ENCODE measurements at regions not wholly inside any gene's neighbourhood (a gene's known extent, or its start where the extent isn't known, plus 50 kb on each side); places are given as distances from the start of the nearest gene placed in this dataset.

GRCh38 chr16:85422632-85423550, 190.2 kb upstream of the GSE1 start (continued):
- no peak for TF ChIP-seq ZNF180 (CRISPR knock-in tag; IDR thresholded peaks at IDR 0.05; ENCODE audit: borderline replicate concordance, low read depth)
- TF ChIP-seq ZNF713 (CRISPR knock-in tag; IDR thresholded peaks at IDR 0.05) = no peak; the same call in 1 of the 2 replicates
- no peak for TF ChIP-seq SOX6 (IDR thresholded peaks at IDR 0.05)
- TF ChIP-seq SOX6 (CRISPR knock-in tag; IDR thresholded peaks at IDR 0.05) = peak; percentile 98
- no peak for TF ChIP-seq ATF7 (IDR thresholded peaks at IDR 0.05)
- TF ChIP-seq ATF7 (CRISPR knock-in tag; IDR thresholded peaks at IDR 0.05) = peak; percentile 81; the same call in 1 of the 2 replicates
- peak; percentile 86 for TF ChIP-seq ZSCAN29 (CRISPR knock-in tag; conservative IDR thresholded peaks at IDR 0.05)
- TF ChIP-seq ZNF740 (CRISPR knock-in tag; IDR thresholded peaks at IDR 0.05) = peak; percentile 50; the same call in 1 of the 2 replicates
- no peak for TF ChIP-seq ATF5 (CRISPR knock-in tag; IDR thresholded peaks at IDR 0.05; ENCODE audit: low read depth)
- no peak for TF ChIP-seq ETS1 (CRISPR knock-in tag; IDR thresholded peaks at IDR 0.05)
- no peak for TF ChIP-seq ZFP82 (CRISPR knock-in tag; IDR thresholded peaks at IDR 0.05; ENCODE audit: borderline replicate concordance)
- peak; percentile 73 for TF ChIP-seq HNF4A (CRISPR knock-in tag; IDR thresholded peaks at IDR 0.05)
- TF ChIP-seq PHF21A (CRISPR knock-in tag; IDR thresholded peaks at IDR 0.05) = peak; percentile 99
- peak; percentile 64 for TF ChIP-seq ZBTB38 (CRISPR knock-in tag; IDR thresholded peaks at IDR 0.05)
- TF ChIP-seq ZBTB34 (CRISPR knock-in tag; IDR thresholded peaks at IDR 0.05) = 0 out of 2 replicates have a peak, but pooled peaks have one; percentile 31
- no peak for TF ChIP-seq IKZF1 (IDR thresholded peaks at IDR 0.05)
- peak; percentile 79; the same call in 1 of the 2 replicates for TF ChIP-seq MED13 (CRISPR knock-in tag; IDR thresholded peaks at IDR 0.05)
- no peak for TF ChIP-seq ZSCAN30 (CRISPR knock-in tag; IDR thresholded peaks at IDR 0.05)
- TF ChIP-seq ZNF280B (CRISPR knock-in tag; IDR thresholded peaks at IDR 0.05; ENCODE audit: borderline replicate concordance) = 0 out of 2 replicates have a peak, but pooled peaks have one; percentile 33
- no peak for TF ChIP-seq ZNF251 (CRISPR knock-in tag; IDR thresholded peaks at IDR 0.05)
- TF ChIP-seq SRSF1 (optimal IDR thresholded peaks at IDR 0.05; ENCODE audit: low read depth, low read length) = no peak
- no peak for TF ChIP-seq DDIT3 (CRISPR knock-in tag; IDR thresholded peaks at IDR 0.05)
- TF ChIP-seq BRF2 (CRISPR knock-in tag; IDR thresholded peaks at IDR 0.05) = 0 out of 2 replicates have a peak, but pooled peaks have one; percentile 47
